LNCAP (cell line): ENCODE measurements at regions not wholly inside any gene's neighbourhood (a gene's known extent, or its start where the extent isn't known, plus 50 kb on each side); places are given as distances from the start of the nearest gene placed in this dataset.

Experiments
- TF ChIP-seq, protein P1 (sequence below): fragments of 450-650 bp; IDR thresholded peaks from 2 replicates; pipeline ENCODE4 v1.5.1; 2017; ENCODE audit warnings: mild to moderate bottlenecking

DNA sequence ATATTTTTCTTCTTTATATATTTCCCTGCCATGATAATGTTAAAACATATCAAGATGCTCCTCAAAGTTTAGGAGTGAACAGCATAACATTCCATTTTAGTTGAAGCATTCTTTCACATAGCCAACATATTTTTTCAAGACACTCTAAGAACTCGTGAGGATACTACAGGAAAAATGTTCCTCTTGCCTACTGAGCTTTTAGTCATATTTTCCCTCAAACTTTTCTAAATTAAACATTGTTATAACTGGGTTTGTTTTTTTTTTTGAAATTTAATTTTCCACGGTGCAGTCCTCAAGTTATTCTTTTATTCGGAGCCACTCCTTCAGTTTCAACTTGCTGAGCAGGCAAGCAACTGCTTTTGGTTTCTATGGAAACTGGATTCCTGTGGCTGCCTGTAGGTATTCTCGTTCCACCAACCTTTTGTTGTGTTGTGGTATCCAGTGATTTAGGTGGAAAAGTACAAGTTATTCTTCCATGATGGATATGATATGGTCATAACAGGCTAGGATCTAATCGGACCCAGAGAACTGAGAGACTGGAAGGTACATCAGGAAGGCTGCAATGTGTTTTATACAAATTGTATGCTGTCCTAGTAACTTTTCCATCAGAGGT is 248.0 kb downstream of the TRIML1 start:
- TF ChIP-seq, protein P1, sequence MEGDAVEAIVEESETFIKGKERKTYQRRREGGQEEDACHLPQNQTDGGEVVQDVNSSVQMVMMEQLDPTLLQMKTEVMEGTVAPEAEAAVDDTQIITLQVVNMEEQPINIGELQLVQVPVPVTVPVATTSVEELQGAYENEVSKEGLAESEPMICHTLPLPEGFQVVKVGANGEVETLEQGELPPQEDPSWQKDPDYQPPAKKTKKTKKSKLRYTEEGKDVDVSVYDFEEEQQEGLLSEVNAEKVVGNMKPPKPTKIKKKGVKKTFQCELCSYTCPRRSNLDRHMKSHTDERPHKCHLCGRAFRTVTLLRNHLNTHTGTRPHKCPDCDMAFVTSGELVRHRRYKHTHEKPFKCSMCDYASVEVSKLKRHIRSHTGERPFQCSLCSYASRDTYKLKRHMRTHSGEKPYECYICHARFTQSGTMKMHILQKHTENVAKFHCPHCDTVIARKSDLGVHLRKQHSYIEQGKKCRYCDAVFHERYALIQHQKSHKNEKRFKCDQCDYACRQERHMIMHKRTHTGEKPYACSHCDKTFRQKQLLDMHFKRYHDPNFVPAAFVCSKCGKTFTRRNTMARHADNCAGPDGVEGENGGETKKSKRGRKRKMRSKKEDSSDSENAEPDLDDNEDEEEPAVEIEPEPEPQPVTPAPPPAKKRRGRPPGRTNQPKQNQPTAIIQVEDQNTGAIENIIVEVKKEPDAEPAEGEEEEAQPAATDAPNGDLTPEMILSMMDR, result no peak

DNA sequence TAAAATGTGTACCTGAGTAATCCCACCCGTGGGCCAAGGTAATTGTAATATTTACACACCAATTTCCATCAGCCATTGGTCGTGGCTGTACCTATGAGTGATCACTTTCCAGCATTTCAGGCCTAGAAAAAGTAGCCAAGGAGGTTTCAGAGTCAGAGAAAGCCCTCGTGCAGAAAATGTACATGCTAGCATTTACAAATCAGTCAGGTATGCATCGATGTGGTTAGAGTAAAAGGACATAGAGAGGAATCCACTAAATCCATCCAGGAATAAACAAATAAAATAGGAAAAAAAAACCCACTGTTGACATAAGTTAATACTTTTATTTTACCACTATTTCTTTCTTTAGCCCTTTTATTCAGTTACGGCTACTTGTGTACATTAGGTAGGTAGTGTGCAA is 256.8 kb downstream of the TRIML1 start:
- TF ChIP-seq, protein P1, result no peak

DNA sequence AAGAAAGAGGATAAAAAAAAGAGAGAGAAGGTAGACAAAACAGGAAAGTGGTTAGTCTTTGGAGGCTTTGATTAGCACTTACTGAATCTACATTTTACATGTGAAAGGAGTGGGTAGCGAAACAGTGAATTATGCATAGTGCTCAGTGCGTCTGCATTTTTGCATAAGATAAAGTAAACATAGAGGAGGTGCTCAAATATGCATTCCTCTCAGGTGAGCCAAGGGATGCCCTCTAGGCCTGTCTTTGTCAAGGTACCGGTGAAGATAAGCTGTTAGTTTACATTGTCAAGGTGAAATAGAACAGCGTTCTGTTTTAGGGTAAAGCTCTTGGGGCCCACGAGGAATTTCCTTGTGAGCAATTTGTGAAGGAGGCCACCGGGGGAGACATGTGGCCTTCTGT is 260.6 kb downstream of the TRIML1 start:
- TF ChIP-seq, protein P1, result no peak

DNA sequence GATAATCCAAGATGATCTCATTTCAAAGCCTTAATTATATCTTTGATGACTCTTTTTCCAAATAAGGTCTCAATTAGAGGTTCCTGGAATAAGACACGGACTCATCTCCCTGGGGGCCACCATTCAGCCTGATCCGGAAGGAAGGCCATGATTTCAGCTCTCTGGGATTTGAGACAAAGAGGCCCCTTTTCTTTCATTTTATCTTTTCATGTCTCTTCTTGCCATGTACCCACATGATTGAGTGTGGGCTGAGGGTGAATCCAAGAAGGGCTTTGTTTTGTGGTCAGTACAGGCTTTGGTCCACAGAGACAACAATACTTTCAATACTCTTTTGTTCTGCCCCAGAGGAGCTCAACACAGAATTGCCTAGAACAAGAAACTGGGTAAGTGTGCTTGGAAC is 261.2 kb downstream of the TRIML1 start:
- TF ChIP-seq, protein P1, result no peak

DNA sequence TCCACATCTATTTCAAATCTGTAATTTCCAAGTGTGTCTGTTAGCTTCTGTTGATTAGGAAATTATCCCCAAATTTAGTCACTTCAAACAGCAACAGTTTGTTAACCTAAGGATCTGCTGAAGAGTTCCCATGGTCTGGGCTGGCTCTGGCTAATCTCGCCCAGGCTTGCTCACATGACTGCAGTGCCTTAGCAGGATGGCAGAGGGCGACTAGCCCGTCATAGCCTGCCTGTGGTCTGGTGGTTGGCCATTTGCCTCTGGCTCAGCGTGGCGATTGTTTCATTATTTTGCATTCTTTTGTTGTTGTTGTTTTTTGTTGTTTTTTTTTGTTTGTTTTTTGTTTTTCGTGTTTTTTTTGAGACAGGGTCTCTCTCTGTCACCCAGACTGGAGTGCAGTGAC is 264.0 kb downstream of the TRIML1 start:
- TF ChIP-seq, protein P1, result no peak

DNA sequence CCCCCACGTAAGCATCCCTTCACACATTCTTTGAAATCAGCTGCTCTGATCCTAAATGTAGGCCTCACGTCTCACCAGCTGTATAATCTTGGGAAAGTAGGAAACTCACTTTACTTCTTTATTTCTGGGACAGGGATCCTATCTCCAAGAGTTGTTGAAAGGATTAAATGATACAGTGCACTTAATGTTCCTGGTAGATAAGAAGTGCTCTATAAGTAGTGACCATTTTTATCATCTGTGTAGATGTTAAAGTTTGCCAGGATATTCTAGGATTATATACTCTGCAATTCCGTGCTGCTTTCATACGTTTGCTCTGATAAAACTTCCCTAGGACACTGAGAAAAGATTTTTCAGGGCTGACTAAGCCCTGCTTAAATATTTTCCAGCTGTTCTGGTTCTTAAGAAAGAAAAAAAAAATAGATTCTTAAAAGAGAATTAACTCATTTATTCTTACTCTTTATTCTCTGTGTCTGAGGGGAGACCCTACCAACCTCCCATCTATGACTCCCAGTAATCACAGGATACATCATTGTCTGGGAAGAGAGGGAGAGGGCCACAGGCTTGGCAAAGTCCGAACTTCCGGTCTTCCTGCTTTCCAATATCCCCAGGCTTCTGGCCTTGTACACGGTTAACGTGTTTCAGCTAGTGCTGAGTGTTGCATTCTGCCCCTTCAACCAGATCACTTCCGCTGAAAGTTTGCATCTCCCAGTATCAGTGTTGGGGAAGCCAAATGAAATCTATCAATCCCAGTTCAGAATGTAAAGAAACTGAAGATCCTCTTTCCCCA is 269.2 kb downstream of the TRIML1 start:
- TF ChIP-seq, protein P1, result no peak

DNA sequence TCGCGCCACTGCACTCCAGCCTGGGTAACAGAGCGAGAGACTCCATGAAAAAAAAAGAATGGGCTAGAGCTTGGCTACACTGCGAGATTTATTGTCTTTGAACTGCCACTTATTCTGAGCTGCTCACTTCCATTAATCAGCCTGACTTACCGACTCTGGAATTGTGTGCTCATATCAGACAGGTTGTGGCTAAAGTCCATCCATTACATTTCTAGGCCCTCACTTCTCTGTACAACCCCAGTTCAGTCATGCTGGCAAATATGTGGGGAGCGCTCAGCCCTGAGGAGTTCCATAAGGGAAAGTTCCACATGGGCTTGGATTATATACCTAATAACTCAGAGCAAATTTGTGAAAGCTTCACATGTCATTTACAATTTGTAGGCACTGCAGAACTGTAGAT is 270.6 kb downstream of the TRIML1 start:
- TF ChIP-seq, protein P1, result no peak
